ENCODE measurements at regions not wholly inside any gene's neighbourhood (a gene's known extent, or its start where the extent isn't known, plus 50 kb on each side); places are given as distances from the start of the nearest gene placed in this dataset.

DNA sequence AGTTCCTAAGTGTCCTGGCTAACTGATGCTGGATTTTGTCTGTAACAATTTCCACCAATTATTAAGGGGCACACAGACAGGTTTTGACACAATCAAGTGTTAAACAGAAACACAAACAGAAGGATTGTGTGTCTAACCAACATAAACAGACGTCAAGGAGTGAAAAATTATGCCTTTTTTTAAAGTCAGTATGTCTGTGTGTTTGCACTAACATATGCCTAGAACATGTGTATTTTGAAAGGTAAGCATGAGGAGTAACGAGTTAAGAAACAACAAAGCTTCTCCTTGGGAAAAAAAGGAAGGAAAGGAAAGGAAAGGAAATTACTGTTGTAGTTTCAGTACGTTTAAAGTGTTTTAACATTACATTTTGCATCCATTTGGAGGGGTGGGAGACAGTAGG is 466.3 kb upstream of the ID4 start:
- no peaks in the 10 kb centered on the region for H3K36me3 Mint-ChIP-seq (ENCODE audit: low read depth)
- no peak overlapping the region for H3K27ac Mint-ChIP-seq
- TF ChIP-seq, protein P1, sequence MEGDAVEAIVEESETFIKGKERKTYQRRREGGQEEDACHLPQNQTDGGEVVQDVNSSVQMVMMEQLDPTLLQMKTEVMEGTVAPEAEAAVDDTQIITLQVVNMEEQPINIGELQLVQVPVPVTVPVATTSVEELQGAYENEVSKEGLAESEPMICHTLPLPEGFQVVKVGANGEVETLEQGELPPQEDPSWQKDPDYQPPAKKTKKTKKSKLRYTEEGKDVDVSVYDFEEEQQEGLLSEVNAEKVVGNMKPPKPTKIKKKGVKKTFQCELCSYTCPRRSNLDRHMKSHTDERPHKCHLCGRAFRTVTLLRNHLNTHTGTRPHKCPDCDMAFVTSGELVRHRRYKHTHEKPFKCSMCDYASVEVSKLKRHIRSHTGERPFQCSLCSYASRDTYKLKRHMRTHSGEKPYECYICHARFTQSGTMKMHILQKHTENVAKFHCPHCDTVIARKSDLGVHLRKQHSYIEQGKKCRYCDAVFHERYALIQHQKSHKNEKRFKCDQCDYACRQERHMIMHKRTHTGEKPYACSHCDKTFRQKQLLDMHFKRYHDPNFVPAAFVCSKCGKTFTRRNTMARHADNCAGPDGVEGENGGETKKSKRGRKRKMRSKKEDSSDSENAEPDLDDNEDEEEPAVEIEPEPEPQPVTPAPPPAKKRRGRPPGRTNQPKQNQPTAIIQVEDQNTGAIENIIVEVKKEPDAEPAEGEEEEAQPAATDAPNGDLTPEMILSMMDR (IDR thresholded peaks at IDR 0.05; ENCODE audit: unreplicated experiment in 3 of 3) = no peak
- H3K9me3 Mint-ChIP-seq = peaks cover 9% of the 10 kb centered on the region
- peaks cover 7% of the 10 kb centered on the region for H3K4me1 Mint-ChIP-seq
- H3K27me3 Mint-ChIP-seq (ENCODE audit: low read depth) = no peaks in the 10 kb centered on the region
- H3K4me3 Mint-ChIP-seq = no peak overlapping the region

DNA sequence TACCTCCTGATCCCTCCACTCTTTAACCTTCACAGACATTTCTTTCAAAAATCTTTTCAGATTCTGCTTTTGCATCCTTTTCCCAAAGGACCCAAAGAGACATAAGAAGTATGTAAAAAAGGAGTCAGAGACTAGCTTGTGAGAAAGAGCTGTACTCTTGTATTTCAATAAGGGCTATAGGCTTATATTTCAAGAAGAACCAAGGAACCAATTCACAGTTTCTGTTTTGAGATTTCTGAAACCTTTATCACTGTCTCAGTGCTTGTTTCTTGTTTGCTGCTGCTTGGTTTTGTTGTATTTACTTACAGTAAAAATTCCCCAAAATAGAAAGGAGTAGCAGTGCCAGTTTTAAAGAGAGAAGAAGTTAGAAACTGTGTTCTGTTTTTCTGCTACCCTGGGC is 461.6 kb upstream of the ID4 start:
- H3K9me3 Mint-ChIP-seq = peaks cover 2% of the 10 kb centered on the region
- H3K27me3 Mint-ChIP-seq (ENCODE audit: low read depth) = no peaks in the 10 kb centered on the region
- no peak overlapping the region for H3K27ac Mint-ChIP-seq
- H3K4me1 Mint-ChIP-seq = peaks cover 15% of the 10 kb centered on the region
- H3K4me3 Mint-ChIP-seq = no peak overlapping the region
- H3K36me3 Mint-ChIP-seq (ENCODE audit: low read depth) = no peaks in the 10 kb centered on the region
- TF ChIP-seq, protein P1 (IDR thresholded peaks at IDR 0.05; ENCODE audit: unreplicated experiment in 3 of 3) = no peak

DNA sequence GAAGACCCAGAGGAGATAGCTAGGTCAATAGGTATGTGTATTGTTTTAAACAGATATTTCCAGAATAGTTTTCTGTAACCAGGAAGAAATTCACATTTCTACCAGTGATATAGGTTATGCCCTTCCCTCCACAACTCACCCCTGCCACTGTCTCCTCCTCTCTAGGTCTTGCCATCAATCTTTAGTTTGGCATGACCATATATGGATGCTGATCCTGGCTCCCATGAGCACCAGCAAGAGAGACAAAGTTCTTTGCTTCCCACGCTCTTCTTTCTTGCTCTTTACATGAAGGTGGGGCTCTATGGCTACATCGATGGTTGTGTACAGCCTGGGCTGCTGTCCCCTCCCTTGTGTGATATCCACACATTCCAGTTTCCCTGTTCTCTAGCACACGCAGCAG is 459.4 kb upstream of the ID4 start:
- H3K27ac Mint-ChIP-seq = peak overlapping the region in 1 of 3 experiments; percentile 29

DNA sequence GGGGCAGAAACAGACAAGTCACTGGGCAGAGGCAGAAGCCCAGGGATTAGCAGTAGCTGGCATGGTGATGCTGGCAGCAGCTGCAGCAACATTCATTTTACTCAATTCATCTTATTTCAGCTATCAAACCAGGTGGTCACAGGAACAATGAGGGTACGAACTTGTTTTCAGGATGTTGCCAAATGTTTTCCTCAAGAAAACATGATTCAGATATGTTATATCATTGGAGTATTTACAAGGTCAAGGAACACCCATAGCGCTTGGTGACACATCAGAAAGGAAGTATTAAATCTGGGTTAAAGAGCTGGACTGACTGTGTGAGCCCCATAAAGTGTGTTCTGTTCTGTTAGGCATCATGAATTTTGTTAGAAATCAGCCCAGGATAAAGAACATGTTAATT is 456.9 kb upstream of the ID4 start:
- Mint-ChIP-seq H3K9me3 (peaks cover 9% of the 10 kb centered on the region), H3K27ac (peak overlapping the region; percentile 11 to 65 (median 35)), H3K4me3 (no peak overlapping the region), H3K27me3 (ENCODE audit: low read depth) (no peaks in the 10 kb centered on the region), H3K4me1 (peaks cover 25% of the 10 kb centered on the region), H3K36me3 (ENCODE audit: low read depth) (no peaks in the 10 kb centered on the region)
- TF ChIP-seq, protein P1 (IDR thresholded peaks at IDR 0.05; ENCODE audit: unreplicated experiment in 3 of 3) = no peak

More for the DNA sequence above, 459.4 kb upstream of the ID4 start:
- Mint-ChIP-seq H3K36me3 (ENCODE audit: low read depth) (no peaks in the 10 kb centered on the region), H3K9me3 (peaks cover 2% of the 10 kb centered on the region), H3K4me3 (no peak overlapping the region), H3K27me3 (ENCODE audit: low read depth) (no peaks in the 10 kb centered on the region), H3K4me1 (peaks cover 22% of the 10 kb centered on the region)
- TF ChIP-seq, protein P1 (IDR thresholded peaks at IDR 0.05; ENCODE audit: unreplicated experiment in 3 of 3) = no peak

DNA sequence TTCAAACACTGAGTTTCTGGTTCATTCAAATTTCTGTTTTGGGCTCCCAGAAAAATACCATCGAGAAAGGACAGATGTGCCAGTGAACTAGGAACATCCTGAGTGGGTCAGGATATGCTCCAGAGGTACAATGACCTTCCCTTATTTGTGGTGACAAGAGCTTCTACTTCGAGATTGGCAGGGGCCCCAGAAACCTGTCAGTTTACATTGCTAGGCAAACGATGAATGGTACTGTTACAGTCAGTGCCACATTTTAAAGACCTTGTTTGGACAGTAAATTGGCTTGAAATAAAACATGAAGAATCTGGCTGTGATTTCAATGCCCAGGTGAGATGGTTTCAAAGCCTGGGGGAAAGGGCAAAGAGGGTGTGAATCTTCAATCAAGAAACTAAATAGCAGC is 454.5 kb upstream of the ID4 start:
- no peaks in the 10 kb centered on the region for H3K27me3 Mint-ChIP-seq (ENCODE audit: low read depth)
- TF ChIP-seq, protein P1 (IDR thresholded peaks at IDR 0.05; ENCODE audit: unreplicated experiment in 3 of 3) = no peak
- no peak overlapping the region for H3K4me3 Mint-ChIP-seq
- H3K27ac Mint-ChIP-seq = peak overlapping the region; percentile 86 to 88 (median 87)
- peaks cover 7% of the 10 kb centered on the region for H3K9me3 Mint-ChIP-seq
- H3K36me3 Mint-ChIP-seq (ENCODE audit: low read depth) = no peaks in the 10 kb centered on the region
- H3K4me1 Mint-ChIP-seq = peaks cover 25% of the 10 kb centered on the region

DNA sequence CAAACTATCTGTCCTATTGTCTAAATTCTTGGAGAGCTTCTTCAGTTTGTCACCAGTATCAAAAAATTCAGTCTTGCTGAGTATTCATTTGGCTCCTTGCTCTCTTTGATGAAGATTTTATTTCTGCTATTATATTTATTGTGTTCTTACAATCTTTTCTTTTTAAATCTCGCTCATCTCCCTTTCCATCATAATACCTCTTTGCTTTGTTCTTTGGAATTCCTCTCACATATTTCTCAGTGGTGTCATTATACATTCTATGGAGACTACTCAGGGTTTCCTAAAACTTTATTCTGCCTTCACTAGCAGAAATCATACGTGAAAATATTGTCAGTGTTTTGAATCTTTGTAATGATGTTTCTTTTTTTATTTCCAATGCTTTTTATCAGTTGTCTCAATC is 445.2 kb upstream of the ID4 start:
- Mint-ChIP-seq H3K4me1 (no peaks in the 10 kb centered on the region), H3K36me3 (ENCODE audit: low read depth) (no peaks in the 10 kb centered on the region), H3K27ac (no peak overlapping the region), H3K4me3 (no peak overlapping the region), H3K9me3 (no peaks in the 10 kb centered on the region), H3K27me3 (ENCODE audit: low read depth) (no peaks in the 10 kb centered on the region)
- TF ChIP-seq, protein P1 (IDR thresholded peaks at IDR 0.05; ENCODE audit: unreplicated experiment in 3 of 3) = no peak

Measured in nephron (organoid).